K562 (cell line): ENCODE measurements at regions not wholly inside any gene's neighbourhood (a gene's known extent, or its start where the extent isn't known, plus 50 kb on each side); places are given as distances from the start of the nearest gene placed in this dataset.

Source experiments
- BRCA1 ChIP-seq, 2 experiments: fragments of 450-650 bp in 1 of 2; sonication (generic) in 1 of 2; formaldehyde crosslinking in 1 of 2; IDR thresholded peaks; 2 replicates each; pipeline versions ENCODE4 v1.5.0 to v1.6.1; 2017 to 2020; ENCODE audit warnings: mild to moderate bottlenecking in 1 of 2, missing genetic modification reagents in 1 of 2
- CTCF ChIP-seq, 3 experiments: IDR thresholded peaks in 2 of 3; conservative IDR thresholded peaks in 1 of 3; 2 replicates each; pipeline ENCODE4 v1.5.1; 2011 to 2012; ENCODE audit warnings: low read length in 3 of 3, mild to moderate bottlenecking in 3 of 3, control low read depth in 2 of 3, improper control_type of control experiment in 1 of 3, inconsistent platforms in 1 of 3, low read depth in 1 of 3, mixed read lengths in 1 of 3, moderate library complexity in 1 of 3; ENCODE audit not compliant: insufficient read depth in 2 of 3
- ELF1 ChIP-seq: fragments of 200-800 bp; sonication (Bioruptor generic); IDR thresholded peaks from 2 replicates; pipeline ENCODE4 v1.6.1; 2016; ENCODE audit warnings: missing genetic modification characterization, missing compliant biosample characterization
- GTF3C2 ChIP-seq: IDR thresholded peaks from 3 replicates; pipeline ENCODE4 v1.6.1; 2011; ENCODE audit warnings: borderline replicate concordance, mild to moderate bottlenecking, moderate library complexity; ENCODE audit not compliant: insufficient read length; ENCODE audit errors: extremely low read depth
- HDAC1 ChIP-seq, 2 experiments: fragments of 450-650 bp; IDR thresholded peaks; 2 replicates each; pipeline ENCODE4 v1.6.1; 2016 to 2017; ENCODE audit warnings: inconsistent platforms in 1 of 2, mild to moderate bottlenecking in 1 of 2, moderate library complexity in 1 of 2
- SNAPC5 ChIP-seq: fragments of 250-450 bp; sonication (Bioruptor Pico); IDR thresholded peaks from 2 replicates; pipeline ENCODE4 v1.8.0; 2021; ENCODE audit warnings: moderate library complexity, mild to moderate bottlenecking, inconsistent platforms
- SRSF7 ChIP-seq: fragments of 200-400 bp; formaldehyde crosslinking; optimal IDR thresholded peaks from 2 replicates; pipeline ENCODE3; 2017; ENCODE audit warnings: mild to moderate bottlenecking, low read depth, low read length
- YY1 ChIP-seq, 3 experiments: IDR thresholded peaks; 2 replicates each; pipeline ENCODE4 v1.6.1; 2011; ENCODE audit warnings: low read length in 2 of 3, mild to moderate bottlenecking in 2 of 3, moderate library complexity in 2 of 3, borderline replicate concordance in 1 of 3, control low read depth in 1 of 3, low read depth in 1 of 3; ENCODE audit not compliant: insufficient read depth in 3 of 3, insufficient replicate concordance in 2 of 3, control insufficient read depth in 1 of 3, insufficient read length in 1 of 3; ENCODE audit errors: extremely low read depth in 1 of 3
- ZBTB1 ChIP-seq: sonication (generic); formaldehyde crosslinking; IDR thresholded peaks from 2 replicates; pipeline ENCODE4 v1.8.1; 2023; ENCODE audit warnings: missing genetic modification reagents, low read depth, mild to moderate bottlenecking, borderline replicate concordance

- no peak for TF ChIP-seq GTF3C2
- no peak for TF ChIP-seq HDAC1 (IDR thresholded peaks at IDR 0.05)
- TF ChIP-seq YY1 (IDR thresholded peaks at IDR 0.05; ENCODE audit: borderline replicate concordance in 1 of 3, control insufficient read depth in 1 of 3, extremely low read depth in 1 of 3, insufficient read depth in 3 of 3, insufficient read length in 1 of 3, insufficient replicate concordance in 2 of 3, low read depth in 1 of 3, low read length in 2 of 3), result no peak
- no peak for TF ChIP-seq ELF1 (tag)
- no peak for TF ChIP-seq SRSF7
- TF ChIP-seq CTCF (IDR thresholded peaks at IDR 0.05 in 2 of 3, conservative IDR thresholded peaks at IDR 0.05 in 1 of 3; ENCODE audit: insufficient read depth in 2 of 3, low read depth in 1 of 3, low read length in 3 of 3), result no peak
- no peak for TF ChIP-seq SNAPC5
- no peak for TF ChIP-seq ZBTB1
- no peak for TF ChIP-seq BRCA1 (IDR thresholded peaks at IDR 0.05)
- no peak for TF ChIP-seq BRCA1 (CRISPR knock-in tag; IDR thresholded peaks at IDR 0.05)
These were observed 232.0 kb upstream of the NETO1 start for GRCh38 chr18:73099759-73100158.
